ENCODE measurements at regions not wholly inside any gene's neighbourhood (a gene's known extent, or its start where the extent isn't known, plus 50 kb on each side); places are given as distances from the start of the nearest gene placed in this dataset.

GRCh38 chr6:7042654-7043545 lies 64.9 kb upstream of the RREB1 start:
- peaks cover 4 to 12% (median 5%) of the 10 kb centered on the region in 3 donors for H3K4me1 ChIP-seq
- H3K36me3 ChIP-seq = no peaks in the 10 kb centered on the region
- TF ChIP-seq CTCF (IDR thresholded peaks at IDR 0.05) = no peak
- peak overlapping the region in 3 of 4 donors; percentile 20 to 73 (median 28) for H3K27ac ChIP-seq
- H3K4me3 ChIP-seq = no peak overlapping the region
- no peaks in the 10 kb centered on the region for H3K27me3 ChIP-seq
- WGBS, 2 donors = 52 to 55% methylated on average over 11 of the region's 11 CpGs
- DNase-seq (no peak), FAIRE-seq (no peak), ATAC-seq (peak; percentile 46 to 81 (median 72))
- intact Hi-C loops (cut with DNase I) = no loop called here
- no peaks in the 10 kb centered on the region for H3K9me3 ChIP-seq

- TF ChIP-seq CTCF (IDR thresholded peaks at IDR 0.05) = no peak
- no peaks in the 10 kb centered on the region for H3K27me3 ChIP-seq
- intact Hi-C loops (cut with DNase I) = no loop called here
- WGBS, 2 donors = 94 to 97% methylated on average over 4 of the region's 4 CpGs
- peaks cover 7 to 16% (median 12%) of the 10 kb centered on the region in 3 donors for H3K4me1 ChIP-seq
- no peaks in the 10 kb centered on the region for H3K9me3 ChIP-seq
- H3K4me3 ChIP-seq = no peak overlapping the region
- no peak overlapping the region for H3K27ac ChIP-seq
- FAIRE-seq (no peak), DNase-seq (no peak), ATAC-seq (no peak)
- H3K36me3 ChIP-seq = no peaks in the 10 kb centered on the region
Measured at GRCh38 chr6:7045331-7045730, 62.4 kb upstream of the RREB1 start.

- ATAC-seq = no peak
- H3K27me3 ChIP-seq = no peaks in the 10 kb centered on the region
- 96 to 97% methylated on average over 1 of the region's 1 CpG for WGBS, 2 donors
- no peaks in the 10 kb centered on the region for H3K9me3 ChIP-seq
- intact Hi-C loops (cut with DNase I) = no loop called here
- no peak overlapping the region for H3K4me3 ChIP-seq
- H3K4me1 ChIP-seq = peaks cover 11 to 16% (median 12%) of the 10 kb centered on the region in 3 donors
- TF ChIP-seq CTCF (IDR thresholded peaks at IDR 0.05) = no peak
- no peak for DNase-seq
- H3K36me3 ChIP-seq = no peaks in the 10 kb centered on the region
- no peak overlapping the region for H3K27ac ChIP-seq
- no peak for FAIRE-seq
Measured at GRCh38 chr6:7045746-7046145, 62.0 kb upstream of the RREB1 start.

- WGBS, 2 donors = 33 to 37% methylated on average over 1 of the region's 1 CpG
- intact Hi-C loops (cut with DNase I) = no loop called here
- ATAC-seq = no peak
Measured at GRCh38 chr6:7047128-7047527, 60.6 kb upstream of the RREB1 start.

More at GRCh38 chr6:7047128-7047527, 60.6 kb upstream of the RREB1 start:
- H3K4me3 ChIP-seq = no peak overlapping the region
- H3K36me3 ChIP-seq = no peaks in the 10 kb centered on the region
- TF ChIP-seq CTCF (IDR thresholded peaks at IDR 0.05) = no peak
- no peaks in the 10 kb centered on the region for H3K9me3 ChIP-seq
- no peaks in the 10 kb centered on the region for H3K27me3 ChIP-seq
- FAIRE-seq (no peak), DNase-seq (no peak)
- H3K4me1 ChIP-seq = peaks cover 12 to 15% (median 13%) of the 10 kb centered on the region in 3 donors
- no peak overlapping the region for H3K27ac ChIP-seq

Data from pancreas (tissue), 10 donors.